PFSK-1 (cell line): ENCODE measurements at regions not wholly inside any gene's neighbourhood (a gene's known extent, or its start where the extent isn't known, plus 50 kb on each side); places are given as distances from the start of the nearest gene placed in this dataset.

Experiments
- FOXP2 ChIP-seq: optimal IDR thresholded peaks from 2 replicates; pipeline ENCODE3; 2011; ENCODE audit warnings: borderline replicate concordance, control low read depth, inconsistent platforms; ENCODE audit not compliant: insufficient read depth; ENCODE audit errors: extremely low read length, extremely low read depth
- TAF1 ChIP-seq: IDR thresholded peaks from 2 replicates; pipeline ENCODE4 v1.6.1; 2012; ENCODE audit warnings: low read length, control low read depth, borderline replicate concordance; ENCODE audit not compliant: insufficient read depth
- TF ChIP-seq, protein P1 (sequence below), 2 experiments: IDR thresholded peaks; 2 replicates each; pipeline versions ENCODE4 v1.6.1 to v1.8.0; 2011 to 2012; ENCODE audit warnings: low read depth in 2 of 2, low read length in 2 of 2, control low read depth in 1 of 2, inconsistent platforms in 1 of 2, mild to moderate bottlenecking in 1 of 2, moderate library complexity in 1 of 2; ENCODE audit not compliant: insufficient read depth in 1 of 2

DNA sequence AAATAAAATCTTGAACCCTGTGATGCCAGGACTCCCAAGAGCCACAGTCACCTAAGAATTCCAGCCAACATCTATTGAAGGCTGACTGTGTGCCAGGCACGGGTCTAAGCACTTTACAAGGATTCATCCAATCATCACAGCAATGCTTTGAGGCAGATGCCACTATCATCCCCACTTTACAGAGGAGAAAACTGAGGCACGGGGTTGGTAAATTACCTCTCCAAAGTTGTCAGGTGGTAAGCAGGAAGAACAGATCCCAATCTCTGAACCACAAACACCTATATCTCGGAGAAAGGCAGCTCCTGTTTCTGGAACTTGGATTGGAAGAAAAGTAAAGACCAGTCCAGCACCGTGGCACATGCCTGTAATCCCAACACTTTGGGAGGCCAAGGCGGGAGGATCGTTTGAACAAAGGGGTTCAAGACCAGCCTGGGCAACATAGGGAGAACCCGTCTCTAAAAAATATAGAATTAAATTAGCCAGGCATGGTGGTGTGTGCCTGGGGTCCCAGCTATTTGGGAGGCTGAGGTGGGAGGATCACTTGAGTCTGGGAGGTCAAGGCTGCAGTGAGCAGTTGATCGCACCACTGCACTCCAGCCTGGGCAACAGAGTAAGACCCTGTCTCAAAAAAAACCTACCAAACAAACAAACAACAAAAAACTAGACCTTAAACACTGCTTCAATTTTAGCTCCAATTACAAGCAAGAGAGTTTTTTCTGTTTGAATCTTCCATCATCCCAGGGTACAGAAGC, 60.7 kb upstream of the SIAH1 start:
- TF ChIP-seq TAF1 (no peak), FOXP2 (no peak)
- TF ChIP-seq, protein P1, sequence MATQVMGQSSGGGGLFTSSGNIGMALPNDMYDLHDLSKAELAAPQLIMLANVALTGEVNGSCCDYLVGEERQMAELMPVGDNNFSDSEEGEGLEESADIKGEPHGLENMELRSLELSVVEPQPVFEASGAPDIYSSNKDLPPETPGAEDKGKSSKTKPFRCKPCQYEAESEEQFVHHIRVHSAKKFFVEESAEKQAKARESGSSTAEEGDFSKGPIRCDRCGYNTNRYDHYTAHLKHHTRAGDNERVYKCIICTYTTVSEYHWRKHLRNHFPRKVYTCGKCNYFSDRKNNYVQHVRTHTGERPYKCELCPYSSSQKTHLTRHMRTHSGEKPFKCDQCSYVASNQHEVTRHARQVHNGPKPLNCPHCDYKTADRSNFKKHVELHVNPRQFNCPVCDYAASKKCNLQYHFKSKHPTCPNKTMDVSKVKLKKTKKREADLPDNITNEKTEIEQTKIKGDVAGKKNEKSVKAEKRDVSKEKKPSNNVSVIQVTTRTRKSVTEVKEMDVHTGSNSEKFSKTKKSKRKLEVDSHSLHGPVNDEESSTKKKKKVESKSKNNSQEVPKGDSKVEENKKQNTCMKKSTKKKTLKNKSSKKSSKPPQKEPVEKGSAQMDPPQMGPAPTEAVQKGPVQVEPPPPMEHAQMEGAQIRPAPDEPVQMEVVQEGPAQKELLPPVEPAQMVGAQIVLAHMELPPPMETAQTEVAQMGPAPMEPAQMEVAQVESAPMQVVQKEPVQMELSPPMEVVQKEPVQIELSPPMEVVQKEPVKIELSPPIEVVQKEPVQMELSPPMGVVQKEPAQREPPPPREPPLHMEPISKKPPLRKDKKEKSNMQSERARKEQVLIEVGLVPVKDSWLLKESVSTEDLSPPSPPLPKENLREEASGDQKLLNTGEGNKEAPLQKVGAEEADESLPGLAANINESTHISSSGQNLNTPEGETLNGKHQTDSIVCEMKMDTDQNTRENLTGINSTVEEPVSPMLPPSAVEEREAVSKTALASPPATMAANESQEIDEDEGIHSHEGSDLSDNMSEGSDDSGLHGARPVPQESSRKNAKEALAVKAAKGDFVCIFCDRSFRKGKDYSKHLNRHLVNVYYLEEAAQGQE (IDR thresholded peaks at IDR 0.05; ENCODE audit: insufficient read depth in 1 of 2, low read depth in 2 of 2, low read length in 2 of 2) = no peak
